NCI-H2081 (cell line): ENCODE measurements at regions not wholly inside any gene's neighbourhood (a gene's known extent, or its start where the extent isn't known, plus 50 kb on each side); places are given as distances from the start of the nearest gene placed in this dataset.
"Not testable (repeated sequence)": the region's sequence is repeated elsewhere in the genome, so short reads cannot be mapped to it uniquely, and the experiment has no call there.

ENCODE experiments used
- DNase-seq, 2 experiments: peaks; one replicate each; lab custom pipeline; 2025; lab: John Stamatoyannopoulos, UW

GRCh38 chr2:7676714-7677113 lies 759.5 kb downstream of the RNF144A start:
- no peak for DNase-seq

DNA sequence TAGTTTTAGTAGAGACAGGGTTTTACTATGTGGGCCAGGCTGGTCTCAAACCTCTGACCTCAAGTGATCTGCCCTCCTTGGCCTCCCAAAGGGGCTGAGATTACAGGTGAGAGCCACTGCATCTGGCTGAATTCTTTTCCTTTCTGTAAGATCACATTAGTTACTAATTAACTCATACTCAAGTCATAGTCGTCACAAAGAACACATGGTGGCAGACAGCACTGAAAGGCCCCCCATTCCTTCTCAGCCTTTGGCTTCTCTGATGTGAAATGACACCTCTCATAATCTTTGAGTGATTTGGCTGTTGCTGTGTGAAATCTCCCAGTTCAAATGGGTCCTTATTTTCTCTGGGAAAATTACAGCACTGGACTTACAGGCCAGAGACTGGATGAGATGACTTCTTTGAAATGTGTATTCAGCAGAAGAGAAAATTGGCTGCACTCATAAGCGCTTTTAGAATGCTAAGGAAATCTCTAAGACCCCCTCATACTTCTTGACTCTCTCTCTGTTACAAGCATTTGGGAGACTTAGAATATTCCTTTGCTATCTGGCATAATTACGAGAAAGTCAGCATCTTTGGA lies 764.8 kb downstream of the RNF144A start:
- DNase-seq, result no peak

GRCh38 chr2:7683196-7683595 lies 766.0 kb downstream of the RNF144A start:
- no peak for DNase-seq

GRCh38 chr2:7683708-7684107 lies 766.5 kb downstream of the RNF144A start:
- no peak for DNase-seq

- DNase-seq, result no peak
These were observed 768.3 kb downstream of the RNF144A start for GRCh38 chr2:7685342-7686015.

- no peak for DNase-seq
These were observed 768.8 kb downstream of the RNF144A start for GRCh38 chr2:7686016-7686385.

DNA sequence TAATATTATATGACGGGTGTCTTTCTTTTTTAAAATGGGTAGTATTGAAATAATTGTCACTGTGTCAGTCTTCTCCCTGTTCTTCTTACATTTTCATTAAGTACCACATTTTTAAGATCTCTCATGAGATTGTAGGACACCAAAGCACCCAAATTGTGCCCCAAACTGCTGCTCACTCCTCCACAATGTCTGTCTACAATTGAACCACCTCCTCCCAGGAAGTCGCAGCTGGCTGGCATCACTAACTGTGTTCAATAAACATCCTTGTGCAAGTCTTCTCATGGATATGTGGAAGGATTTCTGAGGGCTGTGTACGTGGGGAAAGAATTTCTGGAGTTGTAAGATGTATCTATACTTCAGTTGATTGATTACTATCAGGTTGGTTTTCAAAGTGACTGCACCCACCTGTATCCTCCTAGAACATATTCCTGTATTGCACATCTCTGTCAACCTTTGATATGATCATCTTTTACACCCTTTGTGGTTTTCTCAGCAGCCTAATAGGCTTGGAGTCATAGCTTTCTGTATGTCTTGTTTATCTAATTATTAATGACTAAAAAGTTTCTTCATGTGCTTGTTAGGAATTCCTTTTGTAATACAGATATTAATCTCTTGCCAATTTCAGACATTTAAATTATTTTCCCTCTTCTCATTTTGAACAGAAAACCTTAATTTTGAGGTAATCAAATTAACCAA lies 774.9 kb downstream of the RNF144A start:
- DNase-seq, result no peak

DNA sequence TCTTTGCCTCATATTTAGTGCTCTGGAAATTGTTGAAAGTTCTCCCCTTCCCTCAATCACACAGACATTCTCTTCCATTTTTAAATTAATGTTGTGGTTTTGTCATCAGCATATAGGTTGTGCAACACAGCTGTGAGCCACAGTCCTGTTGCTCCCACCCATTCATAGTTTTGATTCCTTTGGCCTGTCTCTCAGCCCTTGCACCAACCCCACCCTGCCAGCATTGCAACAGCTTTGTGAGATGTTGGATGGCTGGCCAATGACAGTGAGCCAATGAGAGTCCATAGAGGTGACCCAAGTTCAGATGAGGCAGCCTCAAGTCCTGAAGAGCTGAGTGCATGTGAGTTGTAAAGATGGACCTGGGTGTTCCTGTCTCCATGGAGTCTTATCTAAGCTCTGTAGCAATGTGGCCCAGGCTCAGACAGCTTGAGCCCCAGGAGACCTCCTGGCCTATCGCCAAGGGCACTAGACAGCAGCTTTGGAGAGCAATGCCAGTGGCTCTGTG lies 775.5 kb downstream of the RNF144A start:
- no peak for DNase-seq

GRCh38 chr2:7693246-7694075 lies 776.2 kb downstream of the RNF144A start:
- no peak for DNase-seq

DNA sequence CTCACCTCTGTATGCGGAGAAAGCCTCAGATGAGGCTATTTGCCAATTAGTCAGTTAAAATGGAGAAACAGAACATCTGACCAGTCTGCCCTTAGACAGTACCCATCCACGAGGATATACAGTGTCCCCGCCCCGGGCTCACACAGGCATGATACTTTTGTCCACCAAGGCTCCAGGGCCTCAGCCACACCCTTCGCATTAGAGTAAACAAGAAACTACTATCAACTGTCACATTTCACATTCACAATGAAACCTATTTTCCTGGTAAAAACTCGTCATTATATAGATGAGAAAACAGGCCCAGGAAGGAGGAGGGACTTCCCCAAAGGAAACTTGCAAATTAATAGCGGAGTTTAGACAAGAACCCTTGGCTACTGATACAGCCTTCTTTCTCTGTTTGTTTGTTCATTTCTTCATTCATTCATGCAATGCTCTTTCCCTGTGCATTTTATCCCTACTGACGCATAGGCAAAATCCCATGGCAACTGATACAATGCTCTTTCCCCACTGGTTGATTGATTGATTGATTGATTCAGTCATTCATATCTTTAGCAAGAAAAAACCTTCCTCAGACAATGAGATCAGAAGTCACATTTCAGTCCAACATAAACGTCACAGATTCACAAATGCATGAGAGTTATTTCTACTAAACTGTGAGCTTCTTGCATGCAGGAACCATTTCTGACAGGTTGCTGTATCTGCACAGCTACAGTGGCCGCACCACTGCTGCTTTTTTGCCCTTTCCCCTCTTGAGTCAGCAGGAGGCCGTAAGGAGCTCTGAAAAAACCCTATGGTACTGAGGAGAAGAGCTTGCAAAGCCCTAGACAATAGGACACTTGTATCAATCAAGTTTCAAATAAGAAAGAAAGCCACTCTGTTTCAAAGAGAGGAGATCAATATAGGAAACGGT lies 777.1 kb downstream of the RNF144A start:
- DNase-seq, result no peak

GRCh38 chr2:7696556-7696955 lies 779.3 kb downstream of the RNF144A start:
- DNase-seq, result not testable (repeated sequence)

GRCh38 chr2:7697052-7697451 lies 779.8 kb downstream of the RNF144A start:
- DNase-seq, result no peak

DNA sequence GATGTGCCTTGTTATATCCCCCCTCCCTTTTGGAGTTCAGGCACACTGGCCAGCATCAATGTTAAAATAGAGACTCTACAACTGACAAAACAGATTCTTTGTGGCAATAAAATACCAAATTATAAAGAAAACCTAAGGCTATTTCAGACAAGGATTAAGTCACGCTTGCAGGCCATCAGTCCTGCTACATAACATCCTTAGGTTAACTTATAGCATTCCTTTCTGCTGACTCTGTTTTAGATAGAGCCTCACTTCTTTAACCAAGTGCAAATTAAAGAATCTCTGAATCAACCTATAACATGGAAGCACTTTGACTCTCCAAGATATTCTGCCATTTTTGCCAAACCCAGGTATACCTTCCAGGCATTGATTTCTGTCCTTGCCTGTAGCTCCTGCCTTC lies 784.6 kb downstream of the RNF144A start:
- no peak for DNase-seq

GRCh38 chr2:7703048-7703447 lies 785.8 kb downstream of the RNF144A start:
- DNase-seq, result peak in 1 of 2 experiments; percentile 57

DNA sequence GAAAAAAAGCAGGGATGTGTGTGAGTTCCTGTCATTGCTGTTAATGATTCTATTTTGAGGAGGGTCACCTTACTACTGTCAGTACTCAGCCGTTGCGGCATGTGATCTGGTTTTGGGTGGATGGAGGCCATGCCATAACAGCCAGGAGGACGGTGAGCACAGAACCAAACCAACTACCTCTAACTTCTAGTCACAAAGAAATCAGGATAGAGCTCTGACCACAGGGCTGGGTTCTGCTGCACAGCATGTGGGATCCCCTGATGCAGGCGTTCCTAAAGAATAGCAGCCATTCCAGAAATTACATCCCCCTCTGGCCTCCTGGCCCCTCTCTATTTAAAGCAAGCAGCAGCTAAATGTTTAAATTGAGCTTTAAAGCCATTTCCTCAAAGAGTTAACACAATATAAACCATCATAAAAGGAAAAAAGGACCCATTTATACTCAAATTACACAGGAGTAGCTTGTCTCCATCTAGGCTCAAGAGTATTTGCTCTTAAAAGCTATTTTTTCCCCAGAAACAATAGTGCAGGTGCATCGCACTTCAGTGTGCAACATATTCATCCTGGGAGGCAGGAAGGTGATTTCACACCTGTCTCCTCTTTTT lies 786.4 kb downstream of the RNF144A start:
- peak; percentile 97 to 99 for DNase-seq

GRCh38 chr2:7704296-7704865 lies 787.2 kb downstream of the RNF144A start:
- peak in 1 of 2 experiments; percentile 71 for DNase-seq

DNA sequence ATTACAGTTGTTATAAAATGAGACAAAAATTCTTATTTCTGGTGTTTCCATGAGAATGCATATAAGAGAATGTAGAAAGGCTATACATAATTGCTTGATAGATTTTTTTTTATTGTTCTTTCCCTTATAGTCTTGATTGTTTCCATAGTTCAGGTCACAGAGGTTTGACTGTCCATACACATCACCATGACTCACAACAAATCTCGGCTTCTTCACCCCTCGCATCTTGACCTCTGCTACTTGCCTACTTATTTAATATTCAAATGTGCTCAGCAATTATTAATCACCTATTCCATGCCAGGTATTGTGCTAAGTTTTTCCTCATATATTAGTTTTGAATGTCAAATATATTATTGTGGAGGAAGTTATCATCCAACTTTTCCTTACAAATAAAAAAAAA lies 789.6 kb downstream of the RNF144A start:
- no peak for DNase-seq

GRCh38 chr2:7707723-7708122 lies 790.5 kb downstream of the RNF144A start:
- no peak for DNase-seq

- no peak for DNase-seq
These were observed 792.7 kb downstream of the RNF144A start for GRCh38 chr2:7709907-7710306.

DNA sequence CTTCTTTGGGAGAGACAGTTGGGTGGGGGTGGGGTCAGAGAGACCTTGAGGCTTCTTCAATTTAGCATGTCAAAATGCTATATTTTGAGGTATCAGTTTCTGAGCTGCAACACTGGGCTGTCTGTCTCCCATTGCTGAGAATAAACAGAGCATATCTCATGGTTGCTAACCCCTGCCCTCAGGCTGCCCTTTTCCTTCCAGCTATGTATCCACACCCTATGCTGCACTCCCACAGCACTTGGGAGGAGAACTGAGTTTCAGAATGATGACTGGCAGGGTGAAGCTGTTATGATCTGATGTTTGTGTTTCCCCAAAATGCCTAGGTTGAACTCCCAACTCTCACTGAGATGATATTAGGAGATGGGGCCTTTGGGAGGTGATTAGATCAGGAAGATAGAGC lies 794.0 kb downstream of the RNF144A start:
- DNase-seq, result no peak
